WTC11 (cell line): ENCODE measurements at regions not wholly inside any gene's neighbourhood (a gene's known extent, or its start where the extent isn't known, plus 50 kb on each side); places are given as distances from the start of the nearest gene placed in this dataset.

Source experiments
- ATAC-seq: fragments of 200-7000 bp; cut with Tn5 transposase; 2 replicates; pipeline ENCODE4 v1.10.0; 2021; ENCODE audit warnings: mild to moderate bottlenecking, moderate library complexity
- CTCF ChIA-PET: fragments of 300-600 bp; sonication (Branson Sonifier 250); formaldehyde crosslinking; loops from one replicate; lab custom pipeline; 2021; ENCODE audit warnings: antibody characterized with exemption; lab: Charles Lee
- POLR2A ChIA-PET: fragments of 350-600 bp; sonication (Branson Sonifier 250); formaldehyde crosslinking; loops from one replicate; lab custom pipeline; 2021; ENCODE audit warnings: antibody characterized with exemption; lab: Charles Lee
- DNase-seq: peaks from one replicate; pipeline ENCODE4 v3.0.0; 2021; ENCODE audit warnings: low spot score
- H3K27ac Mint-ChIP-seq: 2 replicates; pipeline ENCODE4 v1.8.0; 2021; ENCODE audit warnings: mixed read lengths
- H3K27me3 Mint-ChIP-seq: 2 replicates; pipeline ENCODE4 v1.8.0; 2021; ENCODE audit warnings: low read depth, mild to moderate bottlenecking, moderate library complexity, mixed read lengths
- H3K36me3 Mint-ChIP-seq: 2 replicates; pipeline ENCODE4 v1.8.0; 2021; ENCODE audit warnings: mixed read lengths
- H3K4me1 Mint-ChIP-seq: 2 replicates; pipeline ENCODE4 v1.8.0; 2022; ENCODE audit warnings: mixed read lengths
- H3K4me3 Mint-ChIP-seq: 2 replicates; pipeline ENCODE4 v1.8.0; 2021; ENCODE audit warnings: mild to moderate bottlenecking, moderate library complexity, mixed read lengths
- H3K9me3 Mint-ChIP-seq: 2 replicates; pipeline ENCODE4 v1.8.0; 2021; ENCODE audit warnings: mixed read lengths
- AFF4 ChIP-seq: sonication (generic); formaldehyde crosslinking; IDR thresholded peaks from 2 replicates; pipeline ENCODE4 v1.8.1; 2023; ENCODE audit warnings: mild to moderate bottlenecking, missing genetic modification reagents, borderline replicate concordance
- AR ChIP-seq: fragments of 250-450 bp; sonication (Bioruptor Pico); IDR thresholded peaks from 2 replicates; pipeline ENCODE4 v1.9.0; 2021; ENCODE audit warnings: mild to moderate bottlenecking
- ATF6 ChIP-seq: sonication (generic); formaldehyde crosslinking; IDR thresholded peaks from 2 replicates; pipeline ENCODE4 v1.8.1; 2023; ENCODE audit warnings: mild to moderate bottlenecking, missing genetic modification reagents
- CDX4 ChIP-seq: fragments of 250-450 bp; sonication (Bioruptor Pico); IDR thresholded peaks from 2 replicates; pipeline ENCODE4 v1.9.0; 2021; ENCODE audit warnings: moderate library complexity, mild to moderate bottlenecking, inconsistent platforms, borderline replicate concordance
- CTCF ChIP-seq: fragments of 200-600 bp; IDR thresholded peaks from 2 replicates; pipeline ENCODE4 v1.8.0; 2022; ENCODE audit warnings: antibody characterized with exemption
- E2F1 ChIP-seq: sonication (generic); formaldehyde crosslinking; IDR thresholded peaks from 2 replicates; pipeline ENCODE4 v1.8.0; 2022; ENCODE audit warnings: mild to moderate bottlenecking, missing genetic modification reagents
- E2F5 ChIP-seq: sonication (generic); formaldehyde crosslinking; IDR thresholded peaks from 2 replicates; pipeline ENCODE4 v1.8.1; 2022; ENCODE audit warnings: mild to moderate bottlenecking, moderate library complexity, missing genetic modification reagents
- EMX1 ChIP-seq: fragments of 250-450 bp; sonication (Bioruptor Pico); IDR thresholded peaks from 2 replicates; pipeline ENCODE4 v1.8.0; 2021; ENCODE audit warnings: mild to moderate bottlenecking
- ERG ChIP-seq: fragments of 250-450 bp; sonication (Bioruptor Pico); IDR thresholded peaks from 2 replicates; pipeline ENCODE4 v1.8.0; 2021; ENCODE audit warnings: mild to moderate bottlenecking
- MAX ChIP-seq: sonication (generic); formaldehyde crosslinking; IDR thresholded peaks from 2 replicates; pipeline ENCODE4 v1.8.0; 2022; ENCODE audit warnings: mild to moderate bottlenecking, missing genetic modification reagents
- MLX ChIP-seq: sonication (generic); formaldehyde crosslinking; IDR thresholded peaks from 2 replicates; pipeline ENCODE4 v1.8.1; 2023; ENCODE audit warnings: mild to moderate bottlenecking, missing genetic modification reagents, moderate library complexity
- MXD4 ChIP-seq: fragments of 250-450 bp; sonication (Bioruptor Pico); IDR thresholded peaks from 2 replicates; pipeline ENCODE4 v1.8.0; 2021; ENCODE audit warnings: mild to moderate bottlenecking, moderate library complexity, borderline replicate concordance
- USF1 ChIP-seq: sonication (generic); formaldehyde crosslinking; IDR thresholded peaks from 2 replicates; pipeline ENCODE4 v1.8.0; 2022; ENCODE audit warnings: mild to moderate bottlenecking, missing genetic modification reagents
- ZNF416 ChIP-seq: fragments of 250-450 bp; sonication (Bioruptor Pico); IDR thresholded peaks from 2 replicates; pipeline ENCODE4 v1.9.0; 2021; ENCODE audit warnings: mild to moderate bottlenecking, inconsistent platforms

GRCh38 chrX:142312591-142312990 lies 107.5 kb upstream of the MAGEC2 start:
- Mint-ChIP-seq H3K9me3 (peaks cover 14% of the 10 kb centered on the region), H3K27ac (no peak overlapping the region), H3K27me3 (no peaks in the 10 kb centered on the region), H3K36me3 (peaks cover 6% of the 10 kb centered on the region; the same call in 1 of the 2 replicates), H3K4me1 (no peaks in the 10 kb centered on the region; the same call in 1 of the 2 replicates), H3K4me3 (no peak overlapping the region)
- ATAC-seq (no peak), DNase-seq (no peak)
- ChIA-PET POLR2A (no interaction called here), CTCF (no interaction called here)
- TF ChIP-seq E2F1 (CRISPR knock-in tag) (no peak), CDX4 (CRISPR knock-in tag) (no peak), AFF4 (CRISPR knock-in tag) (no peak), MXD4 (no peak), EMX1 (no peak), MAX (CRISPR knock-in tag) (no peak), CTCF (no peak), ATF6 (CRISPR knock-in tag) (no peak), ERG (no peak), E2F5 (CRISPR knock-in tag) (no peak), MLX (CRISPR knock-in tag) (no peak), ZNF416 (CRISPR knock-in tag) (no peak), AR (no peak), USF1 (CRISPR knock-in tag) (no peak)
